MG63 (cell line): ENCODE measurements at regions not wholly inside any gene's neighbourhood (a gene's known extent, or its start where the extent isn't known, plus 50 kb on each side); places are given as distances from the start of the nearest gene placed in this dataset.
"Not testable (repeated sequence)": the region's sequence is repeated elsewhere in the genome, so short reads cannot be mapped to it uniquely, and the experiment has no call there.

Experiments
- DNase-seq: peaks from one replicate; pipeline ENCODE4 v3.0.0-alpha.2; 2020
- H3K27me3 ChIP-seq: fragments of 250-450 bp; sonication (Bioruptor Pico); 2 replicates; pipeline ENCODE4 v1.5.1; 2020; ENCODE audit warnings: mild to moderate bottlenecking, moderate library complexity
- H3K36me3 ChIP-seq: fragments of 250-450 bp; sonication (Bioruptor Pico); 2 replicates; pipeline ENCODE4 v1.5.1; 2020; ENCODE audit warnings: mild to moderate bottlenecking, moderate library complexity
- H3K4me3 ChIP-seq: fragments of 250-450 bp; sonication (Bioruptor Pico); 2 replicates; pipeline ENCODE4 v1.5.1; 2020; ENCODE audit warnings: mild to moderate bottlenecking, moderate library complexity
- H3K9me3 ChIP-seq: fragments of 250-450 bp; sonication (Bioruptor Pico); 2 replicates; pipeline ENCODE4 v1.5.1; 2020; ENCODE audit warnings: mild to moderate bottlenecking, moderate library complexity

DNA sequence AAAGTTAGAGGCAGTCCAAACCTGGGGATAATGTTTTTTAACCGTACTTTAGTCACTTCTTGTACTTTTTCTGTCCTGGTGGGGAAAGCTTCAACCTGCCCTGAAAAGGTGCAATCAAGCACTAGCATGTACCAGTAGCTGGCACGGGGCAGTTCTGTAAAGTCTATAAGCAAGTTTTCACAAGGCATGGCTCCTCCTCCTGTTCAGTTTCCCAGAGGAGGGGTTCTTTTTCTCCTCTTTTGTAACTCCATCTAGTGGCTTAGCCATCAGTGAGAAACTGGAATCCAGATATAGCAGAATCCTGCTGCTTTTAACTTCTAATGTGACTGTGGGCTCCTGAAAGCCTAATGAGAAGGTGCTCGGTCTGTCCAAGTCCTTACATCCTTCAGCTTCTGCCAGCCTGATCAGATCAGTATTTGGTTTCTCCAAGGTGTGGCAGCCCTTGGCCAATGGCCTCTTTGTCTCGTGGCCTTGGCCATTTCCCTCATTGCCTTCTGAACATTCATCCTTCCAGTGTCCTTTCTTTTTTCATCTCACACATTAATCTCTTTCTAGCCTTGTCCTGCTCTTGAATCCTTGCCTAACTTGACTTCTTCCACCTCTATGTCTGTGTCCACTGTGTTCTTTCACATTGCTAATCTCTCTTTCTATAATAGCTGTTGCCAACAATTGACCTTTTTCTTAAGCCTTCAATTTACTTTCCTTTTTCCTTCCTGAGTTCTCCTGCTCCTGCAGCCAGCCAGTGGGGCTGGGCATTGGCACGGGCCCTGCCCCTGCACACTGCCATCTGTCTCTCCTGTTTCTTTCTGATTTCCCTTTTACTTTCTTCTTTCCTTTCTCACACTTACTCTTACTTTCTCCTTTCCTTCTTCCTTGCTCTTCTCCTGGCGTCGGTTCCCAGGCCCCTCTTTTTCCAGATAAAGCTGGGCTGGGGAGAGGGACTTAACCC is 222.0 kb upstream of the SYNCRIP start:
- Histone ChIP-seq H3K9me3 (no peaks in the 10 kb centered on the region), H3K27me3 (no peaks in the 10 kb centered on the region), H3K36me3 (no peaks in the 10 kb centered on the region), H3K4me3 (no peak overlapping the region)
- no peak for DNase-seq

DNA sequence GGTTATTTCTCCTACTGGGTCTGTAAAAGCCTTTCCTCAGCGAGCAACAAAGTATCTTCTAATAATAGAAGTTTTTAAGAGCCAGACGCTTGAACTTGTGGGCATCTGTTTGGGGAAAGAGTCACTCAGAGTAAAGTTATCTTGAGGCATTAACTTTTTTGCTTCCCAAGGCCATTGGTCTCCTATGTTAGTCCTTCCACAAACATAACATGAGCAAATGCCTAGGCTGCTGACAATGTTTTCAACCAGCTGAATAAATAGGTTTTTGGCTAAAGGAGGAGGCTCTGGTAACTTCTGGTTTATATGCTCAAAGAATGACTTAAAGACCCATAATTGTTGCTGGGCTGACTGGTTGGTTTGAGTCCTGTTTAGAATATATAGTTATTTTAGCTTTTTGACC is 213.5 kb upstream of the SYNCRIP start:
- DNase-seq: no peak
- Histone ChIP-seq H3K9me3 (no peaks in the 10 kb centered on the region), H3K36me3 (no peaks in the 10 kb centered on the region), H3K4me3 (no peak overlapping the region), H3K27me3 (no peaks in the 10 kb centered on the region)

DNA sequence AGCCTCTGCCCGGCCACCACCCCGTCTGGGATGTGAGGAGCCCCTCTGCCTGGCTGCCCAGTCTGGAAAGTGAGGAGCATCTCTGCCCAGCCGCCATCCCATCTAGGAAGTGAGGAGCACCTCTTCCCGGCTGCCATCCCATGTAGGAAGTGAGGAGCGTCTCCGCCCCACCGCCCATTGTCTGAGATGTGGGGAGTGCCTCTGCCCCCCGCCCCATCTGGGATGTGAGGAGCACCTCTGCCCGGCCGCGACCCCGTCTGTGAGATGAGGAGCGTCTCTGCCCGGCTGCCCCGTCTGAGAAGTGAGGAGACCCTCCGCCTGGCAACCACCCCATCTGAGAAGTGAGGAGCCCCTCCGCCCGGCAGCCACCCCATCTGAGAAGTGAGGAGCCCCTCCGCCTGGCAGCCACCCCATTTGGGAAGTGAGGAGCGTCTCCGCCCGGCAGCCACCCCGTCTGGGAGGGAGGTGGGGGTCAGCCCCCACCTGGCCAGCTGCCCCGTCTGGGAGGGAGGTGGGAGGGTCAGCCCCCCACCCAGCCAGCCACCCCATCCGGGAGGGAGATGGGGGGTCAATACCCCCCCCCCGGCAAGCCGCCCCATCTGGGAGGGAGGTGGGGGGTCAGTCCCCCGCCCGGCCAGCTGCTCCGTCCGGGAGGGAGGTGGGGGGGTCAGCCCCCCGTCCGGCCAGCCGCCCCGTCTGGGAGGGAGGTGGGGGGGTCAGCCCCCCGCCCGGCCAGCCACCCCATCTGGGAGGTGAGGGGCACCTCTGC is 195.8 kb upstream of the SYNCRIP start:
- not testable (repeated sequence) for H3K4me3 ChIP-seq, H3K36me3 ChIP-seq, DNase-seq, H3K9me3 ChIP-seq, H3K27me3 ChIP-seq

DNA sequence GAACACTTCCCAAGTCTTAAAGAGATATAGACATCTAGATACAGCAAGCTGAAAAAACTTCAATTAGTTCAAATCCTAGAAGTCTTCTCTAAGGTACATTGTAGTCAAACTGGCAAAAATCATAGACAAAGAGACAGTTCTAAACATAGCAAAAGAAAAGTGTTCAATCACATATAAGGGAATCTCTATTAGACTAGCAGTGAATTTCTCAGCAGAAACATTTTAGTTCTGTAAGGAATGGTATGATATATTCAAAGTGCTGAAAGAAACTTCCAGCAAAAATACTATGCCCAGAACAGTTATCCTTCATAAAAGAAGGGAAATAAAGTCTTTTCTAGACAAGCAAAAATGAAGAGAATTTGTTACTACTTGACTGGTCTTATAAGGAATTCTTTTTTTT is 186.3 kb upstream of the SYNCRIP start:
- no peak overlapping the region for H3K4me3 ChIP-seq
- no peaks in the 10 kb centered on the region for H3K27me3 ChIP-seq
- no peak for DNase-seq
- no peaks in the 10 kb centered on the region for H3K36me3 ChIP-seq
- H3K9me3 ChIP-seq: peaks cover 3% of the 10 kb centered on the region; the same call in 1 of the 2 replicates

DNA sequence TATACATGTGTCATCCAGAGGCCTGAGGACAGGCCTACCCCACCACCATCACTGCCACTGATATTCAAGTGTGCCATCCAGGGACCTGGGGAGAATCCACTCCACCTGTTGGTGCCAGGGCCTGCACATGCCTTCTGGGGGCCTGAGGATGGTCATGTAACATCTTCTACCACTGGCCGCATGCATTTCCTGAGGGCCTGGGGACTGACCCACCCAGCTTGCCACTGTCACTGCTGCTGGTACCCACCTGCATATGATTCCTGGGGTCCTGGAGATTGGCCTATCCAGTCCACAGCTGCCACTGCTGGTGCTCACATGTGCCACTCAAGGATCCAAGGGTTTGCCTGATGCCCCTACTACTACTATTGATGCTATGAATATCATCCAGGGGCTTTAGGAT is 184.3 kb upstream of the SYNCRIP start:
- Histone ChIP-seq H3K4me3 (no peak overlapping the region), H3K9me3 (peaks cover 3% of the 10 kb centered on the region; the same call in 1 of the 2 replicates), H3K27me3 (no peaks in the 10 kb centered on the region), H3K36me3 (no peaks in the 10 kb centered on the region)
- DNase-seq: no peak

DNA sequence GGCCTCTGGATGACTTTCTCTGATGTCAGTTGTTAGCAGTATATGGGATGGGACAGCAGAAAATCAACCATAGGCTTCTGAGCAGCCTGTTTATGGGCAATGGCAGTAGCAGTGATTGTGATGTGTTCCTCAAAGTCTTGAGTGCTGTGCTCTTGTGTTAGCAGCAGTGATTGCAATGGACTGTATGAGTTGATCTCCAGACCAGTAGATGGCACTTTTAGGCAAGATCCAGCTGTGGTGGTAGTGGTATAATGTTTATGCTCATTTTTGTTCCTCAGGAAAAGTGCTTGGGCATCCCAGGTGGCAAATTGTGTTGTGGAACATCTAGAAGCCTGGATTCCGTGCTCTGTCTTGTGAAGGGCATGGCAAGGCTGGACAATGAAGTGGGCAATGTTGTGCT is 181.6 kb upstream of the SYNCRIP start:
- Histone ChIP-seq H3K27me3 (no peaks in the 10 kb centered on the region), H3K36me3 (no peaks in the 10 kb centered on the region), H3K9me3 (peaks cover 3% of the 10 kb centered on the region; the same call in 1 of the 2 replicates), H3K4me3 (no peak overlapping the region)
- no peak for DNase-seq

DNA sequence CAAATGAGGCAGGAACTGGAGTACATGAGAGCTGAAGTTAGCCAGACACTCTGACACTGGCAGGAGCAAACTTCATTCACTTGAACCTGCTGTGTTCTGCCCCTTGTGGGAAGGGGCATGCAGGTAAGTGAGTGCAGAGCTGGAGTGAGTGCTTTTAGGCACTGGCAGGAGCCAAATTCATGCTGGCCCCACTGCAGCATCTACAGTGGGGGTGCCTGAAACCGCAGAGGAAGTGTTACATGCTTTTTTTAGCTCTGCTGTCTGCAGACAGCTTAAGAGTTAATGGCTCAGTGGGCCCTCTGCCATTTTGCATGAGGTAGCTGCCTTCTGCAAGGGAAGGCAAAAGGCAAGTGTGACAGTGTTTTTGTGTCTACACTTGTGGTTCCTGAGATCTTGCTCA is 167.9 kb upstream of the SYNCRIP start:
- DNase-seq: no peak
- no peak overlapping the region for H3K4me3 ChIP-seq
- no peaks in the 10 kb centered on the region for H3K36me3 ChIP-seq
- H3K9me3 ChIP-seq: no peaks in the 10 kb centered on the region
- no peaks in the 10 kb centered on the region for H3K27me3 ChIP-seq

DNA sequence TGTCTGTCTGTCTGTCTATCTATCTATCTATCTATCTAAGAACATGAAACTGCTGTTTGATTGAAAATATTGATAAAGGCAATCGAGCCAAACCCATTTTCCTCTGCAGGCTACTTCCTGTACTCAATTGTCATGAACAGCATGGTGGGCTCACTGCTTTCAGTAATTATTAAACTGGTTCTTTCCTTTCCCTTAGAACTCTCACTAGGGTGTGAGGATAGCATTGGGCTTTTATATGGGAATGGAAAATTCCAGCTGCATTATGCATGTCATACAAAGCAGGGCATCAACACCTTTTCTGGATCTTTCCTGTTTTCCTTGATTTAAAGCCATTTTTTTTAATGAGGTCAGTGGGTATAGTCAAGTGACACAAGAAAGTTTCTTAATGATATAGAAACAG is 161.0 kb upstream of the SYNCRIP start:
- DNase-seq: no peak
- no peaks in the 10 kb centered on the region for H3K9me3 ChIP-seq
- no peak overlapping the region for H3K4me3 ChIP-seq
- H3K27me3 ChIP-seq: no peaks in the 10 kb centered on the region
- no peaks in the 10 kb centered on the region for H3K36me3 ChIP-seq

DNA sequence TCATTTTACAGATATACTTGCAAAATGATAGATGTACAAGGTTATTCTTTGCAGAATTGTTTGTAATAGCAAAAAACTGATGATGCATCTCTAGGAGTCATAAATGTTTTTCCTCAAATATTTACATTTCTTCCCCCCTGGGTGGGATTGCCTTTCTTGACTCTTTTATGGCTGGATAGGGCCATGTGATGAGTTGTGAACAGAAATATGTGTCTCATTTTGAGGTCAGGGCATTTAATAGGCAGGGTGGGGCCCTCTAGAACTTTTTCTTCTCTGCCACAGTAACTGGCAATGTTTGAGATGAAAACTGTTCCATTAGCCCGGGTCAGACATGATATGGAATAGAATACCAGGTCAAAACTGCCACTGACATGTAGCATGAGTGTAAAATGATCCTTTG is 159.5 kb upstream of the SYNCRIP start:
- no peak for DNase-seq
- Histone ChIP-seq H3K36me3 (no peaks in the 10 kb centered on the region), H3K4me3 (no peak overlapping the region), H3K9me3 (no peaks in the 10 kb centered on the region), H3K27me3 (no peaks in the 10 kb centered on the region)

DNA sequence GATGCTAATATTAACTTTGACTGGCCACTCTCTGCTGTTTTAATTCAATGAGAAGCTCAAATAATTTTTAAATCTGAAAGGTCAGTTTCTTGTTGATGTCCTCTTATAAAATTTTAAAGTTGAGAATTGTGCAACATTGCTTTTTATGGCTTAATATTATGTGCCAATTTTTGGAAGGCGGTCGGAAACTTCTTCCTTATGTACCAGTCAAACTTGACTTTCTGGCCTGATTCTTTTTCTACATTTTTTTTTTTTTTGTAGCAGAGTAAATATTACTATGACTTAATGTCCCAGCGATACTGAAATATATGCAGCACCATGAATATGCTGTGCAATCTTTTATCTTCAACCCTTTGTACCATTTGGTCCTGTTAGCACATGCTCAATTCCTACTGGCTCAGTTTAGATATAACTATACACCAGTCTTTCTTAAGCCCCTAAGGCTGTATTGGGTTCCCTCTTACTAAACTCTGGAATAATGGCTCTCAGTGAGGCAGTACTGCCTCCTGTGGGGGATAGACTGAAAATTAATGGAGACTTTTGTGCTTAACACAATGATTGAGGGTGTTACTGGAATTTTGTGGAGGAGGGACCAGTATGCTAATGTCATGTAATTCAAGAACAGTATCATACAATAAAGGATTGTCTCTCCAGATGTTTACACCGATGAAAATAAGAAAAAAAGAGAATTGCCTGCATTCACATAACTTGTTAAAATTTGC is 156.4 kb upstream of the SYNCRIP start:
- DNase-seq: no peak
- Histone ChIP-seq H3K9me3 (no peaks in the 10 kb centered on the region), H3K27me3 (no peaks in the 10 kb centered on the region), H3K36me3 (no peaks in the 10 kb centered on the region), H3K4me3 (no peak overlapping the region)

DNA sequence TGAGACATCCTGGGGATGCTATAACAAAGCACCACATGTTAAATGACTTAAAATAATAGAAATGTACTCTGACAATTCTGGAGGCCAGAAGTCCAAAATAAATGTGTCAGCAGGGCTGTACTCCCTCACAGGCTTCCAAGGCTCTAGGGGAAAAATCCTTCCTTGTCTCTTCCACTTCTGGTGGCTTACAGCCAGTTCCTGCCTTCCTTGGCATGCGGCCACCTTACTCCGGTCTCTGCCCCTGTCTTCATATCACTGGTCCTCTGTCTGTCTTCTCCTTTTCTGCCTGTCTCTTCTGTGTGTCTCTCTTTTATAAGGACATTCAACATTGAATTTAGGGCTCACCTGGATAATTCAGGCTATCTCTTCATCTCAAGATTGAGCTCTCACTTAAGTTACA is 155.3 kb upstream of the SYNCRIP start:
- H3K9me3 ChIP-seq: no peaks in the 10 kb centered on the region
- H3K27me3 ChIP-seq: no peaks in the 10 kb centered on the region
- H3K4me3 ChIP-seq: no peak overlapping the region
- DNase-seq: peak; percentile 7
- no peaks in the 10 kb centered on the region for H3K36me3 ChIP-seq

DNA sequence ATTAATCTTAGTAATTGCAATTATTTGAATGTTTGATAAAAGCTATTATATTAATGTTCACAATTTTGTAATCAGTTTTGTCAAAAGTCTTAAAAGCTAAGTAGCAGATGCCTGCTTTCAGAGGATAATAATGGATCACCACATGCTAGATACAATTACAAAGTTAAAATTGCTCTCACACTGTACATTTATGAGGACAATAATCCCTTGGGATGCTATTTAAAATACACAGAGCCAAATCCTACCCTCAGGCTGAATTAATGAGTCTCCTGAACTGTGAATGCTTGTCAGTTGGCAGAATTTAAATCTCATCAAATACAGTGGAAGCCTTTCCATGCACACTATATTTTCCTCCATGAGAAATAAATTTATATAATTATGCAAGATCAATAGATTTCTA is 153.3 kb upstream of the SYNCRIP start:
- H3K9me3 ChIP-seq: no peaks in the 10 kb centered on the region
- H3K4me3 ChIP-seq: no peak overlapping the region
- H3K36me3 ChIP-seq: no peaks in the 10 kb centered on the region
- H3K27me3 ChIP-seq: no peaks in the 10 kb centered on the region
- DNase-seq: no peak

DNA sequence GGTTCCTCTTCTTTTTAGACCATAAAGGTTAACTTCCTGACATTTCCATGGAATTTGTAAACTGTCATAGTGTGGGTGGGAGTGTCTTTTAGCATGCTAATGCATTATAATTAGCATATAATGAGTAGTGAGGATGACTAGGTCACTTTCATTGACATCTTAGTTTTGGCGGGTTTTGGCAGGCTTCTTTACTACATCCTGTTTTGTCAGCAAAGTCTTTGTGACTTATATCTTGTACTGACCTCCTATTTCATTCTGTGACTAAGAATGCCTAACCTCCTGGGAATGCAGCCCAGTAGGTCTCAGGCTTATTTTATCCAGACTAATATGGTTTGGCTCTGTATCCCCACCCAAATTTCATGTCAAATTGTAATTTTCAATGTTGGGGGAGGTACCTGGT is 149.6 kb upstream of the SYNCRIP start:
- Histone ChIP-seq H3K36me3 (no peaks in the 10 kb centered on the region), H3K27me3 (no peaks in the 10 kb centered on the region), H3K4me3 (no peak overlapping the region), H3K9me3 (no peaks in the 10 kb centered on the region; the same call in 1 of the 2 replicates)
- peak; percentile 75 for DNase-seq

DNA sequence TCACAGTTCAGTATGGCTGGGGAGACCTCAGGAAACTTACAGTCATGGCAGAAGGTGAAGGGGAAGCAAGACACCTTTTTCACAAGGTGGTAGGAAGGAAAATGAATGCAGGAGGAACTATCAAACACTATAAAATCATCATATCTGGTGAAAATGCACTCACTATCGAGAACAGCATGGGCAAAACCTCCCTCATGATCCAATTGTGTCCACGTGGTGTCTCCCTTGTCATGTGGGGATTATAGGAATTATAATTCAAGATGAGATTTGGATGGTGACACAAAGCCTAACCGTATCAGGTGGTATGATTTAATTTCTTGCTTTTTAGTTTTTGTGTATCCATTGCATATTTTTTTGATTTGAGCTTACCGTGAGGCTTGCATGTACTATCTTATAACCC is 133.2 kb upstream of the SYNCRIP start:
- no peak for DNase-seq
- Histone ChIP-seq H3K4me3 (no peak overlapping the region), H3K36me3 (no peaks in the 10 kb centered on the region), H3K27me3 (no peaks in the 10 kb centered on the region), H3K9me3 (no peaks in the 10 kb centered on the region)

DNA sequence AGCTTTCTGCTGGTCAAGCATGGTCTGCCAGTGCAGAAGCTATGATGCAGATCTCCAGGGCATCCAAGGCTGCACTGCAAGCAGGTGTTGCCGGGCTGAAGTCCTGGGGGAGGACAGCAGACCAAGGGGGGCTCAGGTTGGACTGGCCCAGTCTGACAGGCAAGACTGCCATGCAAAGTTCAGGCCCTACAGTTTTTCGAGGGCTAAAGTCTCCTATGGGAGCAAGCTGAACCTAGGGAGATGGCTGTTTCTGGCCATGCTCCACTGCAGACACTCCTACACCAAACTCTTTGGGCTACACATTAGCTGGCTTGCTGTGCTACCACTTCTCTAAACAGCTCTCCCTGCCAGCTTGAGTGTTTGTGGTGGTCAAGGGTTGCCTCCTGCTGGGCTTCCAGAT is 130.0 kb upstream of the SYNCRIP start:
- Histone ChIP-seq H3K27me3 (no peaks in the 10 kb centered on the region; the same call in 1 of the 2 replicates), H3K9me3 (no peaks in the 10 kb centered on the region), H3K4me3 (no peak overlapping the region), H3K36me3 (no peaks in the 10 kb centered on the region)
- no peak for DNase-seq

DNA sequence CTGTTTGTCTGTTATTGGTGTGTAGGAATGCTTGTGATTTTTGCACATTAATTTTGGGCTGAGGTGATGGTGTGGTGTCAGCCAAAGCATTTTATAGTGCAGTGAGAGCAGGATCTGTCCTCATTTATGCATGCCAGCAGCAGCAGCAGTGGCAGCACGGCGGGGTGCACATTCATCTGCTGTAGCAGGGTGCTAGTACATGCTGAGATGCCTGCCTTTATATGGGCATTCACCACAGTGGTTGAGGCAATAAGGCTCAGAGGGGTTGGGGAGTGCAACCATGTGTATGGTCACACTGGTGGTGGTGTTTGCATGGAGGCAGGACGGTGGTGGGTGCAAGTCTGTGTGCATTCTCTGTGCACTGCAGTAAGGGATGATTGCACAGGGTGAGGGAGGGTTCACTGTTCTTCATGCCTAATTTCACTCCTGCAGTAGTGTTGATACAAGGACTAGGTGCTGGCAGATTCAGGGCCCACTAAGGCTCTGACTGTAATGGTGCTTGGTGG is 129.3 kb upstream of the SYNCRIP start:
- Histone ChIP-seq H3K36me3 (no peaks in the 10 kb centered on the region), H3K9me3 (no peaks in the 10 kb centered on the region), H3K4me3 (no peak overlapping the region), H3K27me3 (no peaks in the 10 kb centered on the region; the same call in 1 of the 2 replicates)
- no peak for DNase-seq

DNA sequence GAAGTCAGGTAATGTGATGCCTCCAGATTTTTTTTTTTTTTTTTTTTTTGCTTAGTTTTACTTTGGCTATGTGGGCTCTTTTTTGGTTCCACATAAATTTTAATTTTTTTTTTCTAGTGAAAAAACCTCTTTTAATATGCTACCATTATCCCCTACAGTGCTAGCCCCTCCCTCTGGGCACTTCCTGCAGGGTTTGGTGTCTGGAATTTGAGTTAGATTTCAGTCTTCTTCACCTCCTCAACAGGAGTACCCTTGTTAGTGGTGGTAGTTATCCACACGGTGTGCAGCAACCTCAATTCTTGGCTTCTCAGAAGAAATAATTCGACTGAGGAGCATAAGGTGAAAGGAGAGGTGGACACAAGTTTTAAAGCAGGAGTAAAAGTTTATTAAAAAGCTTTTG is 128.8 kb upstream of the SYNCRIP start:
- Histone ChIP-seq H3K36me3 (no peaks in the 10 kb centered on the region), H3K9me3 (no peaks in the 10 kb centered on the region), H3K27me3 (no peaks in the 10 kb centered on the region; the same call in 1 of the 2 replicates), H3K4me3 (no peak overlapping the region)
- DNase-seq: no peak
